H1 (cell line): ENCODE measurements at regions not wholly inside any gene's neighbourhood (a gene's known extent, or its start where the extent isn't known, plus 50 kb on each side); places are given as distances from the start of the nearest gene placed in this dataset.

Source experiments
- ATF3 ChIP-seq: IDR thresholded peaks from 2 replicates; pipeline ENCODE4 v1.6.1; 2011; ENCODE audit warnings: low read depth, mild to moderate bottlenecking, low read length; ENCODE audit not compliant: insufficient read depth
- CREB1 ChIP-seq: IDR thresholded peaks from 2 replicates; pipeline ENCODE4 v1.6.1; 2012; ENCODE audit warnings: inconsistent platforms
- SAP30 ChIP-seq: fragments of 300-600 bp; sonication (generic); IDR thresholded peaks from 2 replicates; pipeline ENCODE4 v1.7.1; 2012; ENCODE audit warnings: low read length, moderate library complexity, mild to moderate bottlenecking, inconsistent platforms; ENCODE audit not compliant: insufficient read depth, insufficient replicate concordance
- TAF7 ChIP-seq: optimal IDR thresholded peaks from 2 replicates; pipeline ENCODE3; 2011; ENCODE audit warnings: low read depth, mild to moderate bottlenecking, inconsistent platforms, low read length, moderate library complexity, borderline replicate concordance
- TEAD4 ChIP-seq: IDR thresholded peaks from 2 replicates; pipeline ENCODE4 v1.6.1; 2012; ENCODE audit warnings: low read depth, low read length, inconsistent platforms, mixed read lengths
- USF2 ChIP-seq: IDR thresholded peaks from 2 replicates; pipeline ENCODE4 v1.6.1; 2011; ENCODE audit warnings: low read length, improper control_type of control experiment
- ZNF274 ChIP-seq: IDR thresholded peaks from 2 replicates; pipeline ENCODE4 v1.7.0; 2012; ENCODE audit warnings: low read length, borderline replicate concordance; ENCODE audit errors: extremely low read depth

- TF ChIP-seq TEAD4 (no peak), CREB1 (no peak), SAP30 (no peak), USF2 (no peak), TAF7 (no peak), ZNF274 (no peak), ATF3 (no peak)
These were observed 89.3 kb upstream of the TNC start (continued) for GRCh38 chr9:115207003-115207836.
